ENCODE measurements at regions not wholly inside any gene's neighbourhood (a gene's known extent, or its start where the extent isn't known, plus 50 kb on each side); places are given as distances from the start of the nearest gene placed in this dataset.

GRCh38 chr2:200181755-200182154, 124.7 kb upstream of the SPATS2L start:
- Histone ChIP-seq H3K4me3 (replicated peaks in 1 of 3; ENCODE audit: insufficient read depth in 1 of 3, low read depth in 1 of 3, low read length in 3 of 3) (no peak overlapping the region), H3K9ac (replicated peaks; ENCODE audit: extremely low read depth, insufficient read depth, low read length) (no peak overlapping the region), H2AFZ (ENCODE audit: low read depth, low read length) (no peak overlapping the region), H3K9me3 (replicated peaks; ENCODE audit: control insufficient read depth, insufficient read depth, low read length) (no peaks in the 10 kb centered on the region), H3K27me3 (ENCODE audit: control insufficient read depth in 2 of 2, insufficient read depth in 2 of 2, low read length in 2 of 2) (peaks cover 6 to 11% of the 10 kb centered on the region in 2 experiments), H3K4me2 (ENCODE audit: insufficient read depth, low read length) (no peak overlapping the region), H3K36me3 (ENCODE audit: control insufficient read depth in 2 of 2, extremely low read depth in 1 of 2, insufficient read depth in 2 of 2, low read length in 2 of 2) (no peaks in the 10 kb centered on the region), H3K4me1 (ENCODE audit: control insufficient read depth, extremely low read depth, insufficient read depth, low read length) (no peaks in the 10 kb centered on the region), H3K79me2 (ENCODE audit: control insufficient read depth, insufficient read depth, low read length) (no peaks in the 10 kb centered on the region), H3K9me1 (replicated peaks; ENCODE audit: control insufficient read depth, extremely low read depth, insufficient read depth, low read length) (no peaks in the 10 kb centered on the region), H3K27ac (ENCODE audit: insufficient read depth, low read depth, low read length) (no peak overlapping the region), H4K20me1 (replicated peaks; ENCODE audit: control insufficient read depth, extremely low read depth, insufficient read depth, low read length) (no peaks in the 10 kb centered on the region)
- TF ChIP-seq MYC (IDR thresholded peaks at IDR 0.05; ENCODE audit: low read depth, low read length) (no peak), JUN (IDR thresholded peaks at IDR 0.05; ENCODE audit: borderline replicate concordance, insufficient read depth, insufficient read length, low read depth) (no peak), FOS (IDR thresholded peaks at IDR 0.05; ENCODE audit: borderline replicate concordance, insufficient read depth, low read length) (no peak), POLR2AphosphoS5 (IDR thresholded peaks at IDR 0.05; ENCODE audit: insufficient read depth, low read depth, low read length) (no peak), MAX (IDR thresholded peaks at IDR 0.05; ENCODE audit: insufficient read depth, insufficient read length) (no peak), GATA2 (IDR thresholded peaks at IDR 0.05; ENCODE audit: insufficient read depth, insufficient read length, low read depth, low read length) (no peak), POLR2A (IDR thresholded peaks at IDR 0.05; ENCODE audit: low read depth, low read length) (no peak), EZH2 (IDR thresholded peaks at IDR 0.05; ENCODE audit: borderline replicate concordance, low read depth, low read length, severe bottlenecking) (no peak), CTCF (IDR thresholded peaks at IDR 0.05; ENCODE audit: extremely low read depth in 1 of 2, insufficient read depth in 1 of 2, low read depth in 1 of 2, low read length in 2 of 2) (no peak)
- intact Hi-C loops (cut with micrococcal nuclease) (loop anchor here (10.0 kb wide), 1 partner anchor 197 kb away; no protein-coding TSS in a partner anchor), dilution Hi-C loops (cut with MboI; ENCODE audit: extremely low pct_ligation_motif_present, low sequenced_read_pairs) (no loop called here)
- no peak for DNase-seq (ENCODE audit: low read depth, low spot score)
- FAIRE-seq = no peak
- ChIA-PET CTCF (interaction anchor here (1.4 to 2.0 kb wide), 2 partner anchors 9 to 13 kb away, joined by 3 to 8 read pairs; no protein-coding TSS in a partner anchor), POLR2A (no interaction called here)
- BruUV-seq (replicated peaks) = no TSS peak

Data from endothelial cell of umbilical vein (primary cell).